ENCODE measurements at regions not wholly inside any gene's neighbourhood (a gene's known extent, or its start where the extent isn't known, plus 50 kb on each side); places are given as distances from the start of the nearest gene placed in this dataset.
"Not testable (repeated sequence)": the region's sequence is repeated elsewhere in the genome, so short reads cannot be mapped to it uniquely, and the experiment has no call there.

- Histone ChIP-seq H3K9me3 (ENCODE audit: control insufficient read depth in 4 of 4, insufficient read depth in 3 of 4, low read length in 3 of 4) (no peaks in the 10 kb centered on the region), H3K27me3 (ENCODE audit: control insufficient read depth in 3 of 3, insufficient read depth in 3 of 3, low read length in 2 of 3) (no peaks in the 10 kb centered on the region), H3K27ac (ENCODE audit: low read depth in 1 of 2, low read length in 1 of 2) (no peak overlapping the region), H3K36me3 (ENCODE audit: control insufficient read depth in 4 of 4, insufficient read depth in 4 of 4, low read length in 4 of 4) (no peaks in the 10 kb centered on the region), H3K9ac (ENCODE audit: insufficient read depth in 1 of 2, low read length in 2 of 2) (no peak overlapping the region), H3K4me1 (ENCODE audit: control insufficient read depth in 5 of 5, insufficient read depth in 5 of 5, low read length in 5 of 5) (no peaks in the 10 kb centered on the region), H3K4me3 (no peak overlapping the region)
- ATAC-seq (ENCODE audit: insufficient read depth, low FRiP score): no peak
- WGBS, 2 donors: 83 to 89% methylated on average over 16 of the region's 16 CpGs
- DNase-seq: no peak
- TF ChIP-seq, protein P1, sequence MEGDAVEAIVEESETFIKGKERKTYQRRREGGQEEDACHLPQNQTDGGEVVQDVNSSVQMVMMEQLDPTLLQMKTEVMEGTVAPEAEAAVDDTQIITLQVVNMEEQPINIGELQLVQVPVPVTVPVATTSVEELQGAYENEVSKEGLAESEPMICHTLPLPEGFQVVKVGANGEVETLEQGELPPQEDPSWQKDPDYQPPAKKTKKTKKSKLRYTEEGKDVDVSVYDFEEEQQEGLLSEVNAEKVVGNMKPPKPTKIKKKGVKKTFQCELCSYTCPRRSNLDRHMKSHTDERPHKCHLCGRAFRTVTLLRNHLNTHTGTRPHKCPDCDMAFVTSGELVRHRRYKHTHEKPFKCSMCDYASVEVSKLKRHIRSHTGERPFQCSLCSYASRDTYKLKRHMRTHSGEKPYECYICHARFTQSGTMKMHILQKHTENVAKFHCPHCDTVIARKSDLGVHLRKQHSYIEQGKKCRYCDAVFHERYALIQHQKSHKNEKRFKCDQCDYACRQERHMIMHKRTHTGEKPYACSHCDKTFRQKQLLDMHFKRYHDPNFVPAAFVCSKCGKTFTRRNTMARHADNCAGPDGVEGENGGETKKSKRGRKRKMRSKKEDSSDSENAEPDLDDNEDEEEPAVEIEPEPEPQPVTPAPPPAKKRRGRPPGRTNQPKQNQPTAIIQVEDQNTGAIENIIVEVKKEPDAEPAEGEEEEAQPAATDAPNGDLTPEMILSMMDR (IDR thresholded peaks at IDR 0.05; ENCODE audit: control extremely low read depth, extremely low read depth): no peak
Measured at GRCh38 chr20:25992146-25992545, 295.5 kb upstream of the ZNF337 start.

GRCh38 chr20:25991756-25992130, 295.1 kb upstream of the ZNF337 start:
- Histone ChIP-seq H3K4me3 (no peak overlapping the region), H3K27ac (ENCODE audit: low read depth in 1 of 2, low read length in 1 of 2) (no peak overlapping the region), H3K9me3 (ENCODE audit: control insufficient read depth in 4 of 4, insufficient read depth in 3 of 4, low read length in 3 of 4) (no peaks in the 10 kb centered on the region), H3K27me3 (ENCODE audit: control insufficient read depth in 3 of 3, insufficient read depth in 3 of 3, low read length in 2 of 3) (no peaks in the 10 kb centered on the region), H3K9ac (ENCODE audit: insufficient read depth in 1 of 2, low read length in 2 of 2) (no peak overlapping the region), H3K4me1 (ENCODE audit: control insufficient read depth in 5 of 5, insufficient read depth in 5 of 5, low read length in 5 of 5) (no peaks in the 10 kb centered on the region), H3K36me3 (ENCODE audit: control insufficient read depth in 4 of 4, insufficient read depth in 4 of 4, low read length in 4 of 4) (no peaks in the 10 kb centered on the region)
- ATAC-seq (ENCODE audit: insufficient read depth, low FRiP score): no peak
- TF ChIP-seq, protein P1 (IDR thresholded peaks at IDR 0.05; ENCODE audit: control extremely low read depth, extremely low read depth): no peak
- no peak for DNase-seq
- 91% methylated on average over 16 of the region's 16 CpGs for WGBS, 2 donors

GRCh38 chr20:25991051-25991755, 294.6 kb upstream of the ZNF337 start:
- Histone ChIP-seq H3K4me1 (ENCODE audit: control insufficient read depth in 5 of 5, insufficient read depth in 5 of 5, low read length in 5 of 5) (no peaks in the 10 kb centered on the region), H3K9me3 (ENCODE audit: control insufficient read depth in 4 of 4, insufficient read depth in 3 of 4, low read length in 3 of 4) (no peaks in the 10 kb centered on the region), H3K36me3 (ENCODE audit: control insufficient read depth in 4 of 4, insufficient read depth in 4 of 4, low read length in 4 of 4) (no peaks in the 10 kb centered on the region), H3K27ac (ENCODE audit: low read depth in 1 of 2, low read length in 1 of 2) (no peak overlapping the region), H3K9ac (ENCODE audit: insufficient read depth in 1 of 2, low read length in 2 of 2) (no peak overlapping the region), H3K4me3 (no peak overlapping the region), H3K27me3 (ENCODE audit: control insufficient read depth in 3 of 3, insufficient read depth in 3 of 3, low read length in 2 of 3) (no peaks in the 10 kb centered on the region)
- ATAC-seq (ENCODE audit: insufficient read depth, low FRiP score) (no peak), DNase-seq (no peak)
- TF ChIP-seq, protein P1 (IDR thresholded peaks at IDR 0.05; ENCODE audit: control extremely low read depth, extremely low read depth): no peak
- WGBS, 2 donors: 95 to 96% methylated on average over 30 of the region's 30 CpGs

GRCh38 chr20:25989686-25990085, 293.0 kb upstream of the ZNF337 start:
- H3K9ac ChIP-seq (ENCODE audit: insufficient read depth in 1 of 2, low read length in 2 of 2); ATAC-seq (ENCODE audit: insufficient read depth, low FRiP score); H3K36me3 ChIP-seq (ENCODE audit: control insufficient read depth in 4 of 4, insufficient read depth in 4 of 4, low read length in 4 of 4); DNase-seq; H3K27me3 ChIP-seq (ENCODE audit: control insufficient read depth in 3 of 3, insufficient read depth in 3 of 3, low read length in 2 of 3); H3K4me1 ChIP-seq (ENCODE audit: control insufficient read depth in 5 of 5, insufficient read depth in 5 of 5, low read length in 5 of 5); H3K4me3 ChIP-seq; H3K27ac ChIP-seq (ENCODE audit: low read depth in 1 of 2, low read length in 1 of 2); H3K9me3 ChIP-seq (ENCODE audit: control insufficient read depth in 4 of 4, insufficient read depth in 3 of 4, low read length in 3 of 4): not testable (repeated sequence)
- WGBS, 2 donors: 94 to 95% methylated on average over 11 of the region's 11 CpGs
